HepG2 (cell line): ENCODE measurements at regions not wholly inside any gene's neighbourhood (a gene's known extent, or its start where the extent isn't known, plus 50 kb on each side); places are given as distances from the start of the nearest gene placed in this dataset.

Experiments used
- CBX2 ChIP-seq, 2 experiments: fragments of 200-600 bp in 1 of 2; sonication (generic); formaldehyde crosslinking in 1 of 2; IDR thresholded peaks; 2 replicates each; pipeline versions ENCODE4 v1.7.0 to v1.8.1; 2018 to 2022; ENCODE audit warnings: low read depth in 2 of 2, low read length in 1 of 2, mild to moderate bottlenecking in 1 of 2, missing genetic modification reagents in 1 of 2
- CTCF ChIP-seq: sonication (generic); formaldehyde crosslinking; IDR thresholded peaks from 2 replicates; pipeline ENCODE4 v1.5.0; 2020; ENCODE audit warnings: mild to moderate bottlenecking, missing genetic modification reagents, moderate library complexity
- MAFF ChIP-seq: IDR thresholded peaks from 2 replicates; pipeline ENCODE4 v1.6.1; 2011; ENCODE audit warnings: low read depth, low read length, improper control_type of control experiment
- NFIB ChIP-seq: sonication (generic); formaldehyde crosslinking; IDR thresholded peaks from 2 replicates; pipeline ENCODE4 v1.9.0; 2021; ENCODE audit warnings: missing genetic modification reagents, mild to moderate bottlenecking, borderline replicate concordance
- NFIC ChIP-seq: IDR thresholded peaks from 2 replicates; pipeline ENCODE4 v1.6.1; 2012; ENCODE audit warnings: mild to moderate bottlenecking, low read length, inconsistent platforms
- SP1 ChIP-seq, 2 experiments: fragments of 450-650 bp in 1 of 2; sonication (generic) in 1 of 2; formaldehyde crosslinking in 1 of 2; IDR thresholded peaks; 2 replicates each; pipeline versions ENCODE4 v1.4.0 to v1.6.1; 2016 to 2020; ENCODE audit warnings: missing genetic modification reagents in 1 of 2
- SP5 ChIP-seq: IDR thresholded peaks from 2 replicates; pipeline ENCODE4 v1.6.1; 2016; ENCODE audit warnings: low read depth, borderline replicate concordance

GRCh38 chr3:74393426-74393825, 221.0 kb downstream of the CNTN3 start:
- TF ChIP-seq SP5 (CRISPR knock-in tag), result no peak
- TF ChIP-seq CTCF (CRISPR knock-in tag), result no peak
- no peak for TF ChIP-seq MAFF
- no peak for TF ChIP-seq CBX2 (IDR thresholded peaks at IDR 0.05; ENCODE audit: low read depth, low read length)
- no peak for TF ChIP-seq CBX2 (CRISPR knock-in tag; IDR thresholded peaks at IDR 0.05; ENCODE audit: low read depth)
- TF ChIP-seq NFIB, result no peak
- TF ChIP-seq SP1 (IDR thresholded peaks at IDR 0.05), result no peak
- no peak for TF ChIP-seq SP1 (CRISPR knock-in tag; IDR thresholded peaks at IDR 0.05)
- no peak for TF ChIP-seq NFIC
